ENCODE measurements at regions not wholly inside any gene's neighbourhood (a gene's known extent, or its start where the extent isn't known, plus 50 kb on each side); places are given as distances from the start of the nearest gene placed in this dataset. TPM values are rescaled to one million over a fixed set of nuclear protein-coding genes. Genes with fewer than 3 reads are reported as not detected.

- Histone ChIP-seq H3K4me1 (ENCODE audit: control insufficient read depth, insufficient read depth, low read length) (no peaks in the 10 kb centered on the region), H3K27me3 (ENCODE audit: control insufficient read depth, insufficient read depth, low read length) (no peaks in the 10 kb centered on the region), H3K36me3 (ENCODE audit: control insufficient read depth, insufficient read depth, low read length) (no peaks in the 10 kb centered on the region), H3K27ac (ENCODE audit: low read depth, low read length) (no peak overlapping the region), H3K9me3 (ENCODE audit: control insufficient read depth, insufficient read depth, low read length) (no peaks in the 10 kb centered on the region), H3K4me3 (ENCODE audit: low read depth, low read length) (no peak overlapping the region)
- no CpG with 5 or more reads among the region's 4 CpGs for WGBS (ENCODE audit: insufficient coverage)
- DNase-seq (ENCODE audit: low read depth in 4 of 6, low spot score in 6 of 6) = no peak
Observed at GRCh38 chr14:29493849-29494248, 433.8 kb downstream of the PRKD1 start.

GRCh38 chr14:29494312-29494711, 433.3 kb downstream of the PRKD1 start:
- Histone ChIP-seq H3K4me1 (ENCODE audit: control insufficient read depth, insufficient read depth, low read length) (no peaks in the 10 kb centered on the region), H3K27ac (ENCODE audit: low read depth, low read length) (no peak overlapping the region), H3K36me3 (ENCODE audit: control insufficient read depth, insufficient read depth, low read length) (no peaks in the 10 kb centered on the region), H3K4me3 (ENCODE audit: low read depth, low read length) (no peak overlapping the region), H3K27me3 (ENCODE audit: control insufficient read depth, insufficient read depth, low read length) (no peaks in the 10 kb centered on the region), H3K9me3 (ENCODE audit: control insufficient read depth, insufficient read depth, low read length) (no peaks in the 10 kb centered on the region)
- no CpG with 5 or more reads among the region's 1 CpG for WGBS (ENCODE audit: insufficient coverage)
- no peak for DNase-seq (ENCODE audit: low read depth in 4 of 6, low spot score in 6 of 6)

GRCh38 chr14:29503903-29504302, 423.7 kb downstream of the PRKD1 start:
- Histone ChIP-seq H3K36me3 (ENCODE audit: control insufficient read depth, insufficient read depth, low read length) (no peaks in the 10 kb centered on the region), H3K27ac (ENCODE audit: low read depth, low read length) (no peak overlapping the region), H3K9me3 (ENCODE audit: control insufficient read depth, insufficient read depth, low read length) (no peaks in the 10 kb centered on the region), H3K4me3 (ENCODE audit: low read depth, low read length) (no peak overlapping the region), H3K27me3 (ENCODE audit: control insufficient read depth, insufficient read depth, low read length) (no peaks in the 10 kb centered on the region), H3K4me1 (ENCODE audit: control insufficient read depth, insufficient read depth, low read length) (no peaks in the 10 kb centered on the region)
- no peak for DNase-seq (ENCODE audit: low read depth in 4 of 6, low spot score in 6 of 6)

GRCh38 chr14:29518335-29518734, 409.3 kb downstream of the PRKD1 start:
- no peaks in the 10 kb centered on the region for H3K36me3 ChIP-seq (ENCODE audit: control insufficient read depth, insufficient read depth, low read length)
- H3K4me1 ChIP-seq (ENCODE audit: control insufficient read depth, insufficient read depth, low read length) = no peaks in the 10 kb centered on the region
- no CpG with 5 or more reads among the region's 2 CpGs for WGBS (ENCODE audit: insufficient coverage)
- no peaks in the 10 kb centered on the region for H3K27me3 ChIP-seq (ENCODE audit: control insufficient read depth, insufficient read depth, low read length)
- no peak overlapping the region for H3K4me3 ChIP-seq (ENCODE audit: low read depth, low read length)
- H3K27ac ChIP-seq (ENCODE audit: low read depth, low read length) = no peak overlapping the region
- H3K9me3 ChIP-seq (ENCODE audit: control insufficient read depth, insufficient read depth, low read length) = no peaks in the 10 kb centered on the region
- peak in 2 of 6 donors; percentile 65 to 81 for DNase-seq (ENCODE audit: low read depth in 4 of 6, low spot score in 6 of 6)

GRCh38 chr14:29521526-29522137, 406.0 kb downstream of the PRKD1 start:
- Histone ChIP-seq H3K27ac (ENCODE audit: low read depth, low read length) (no peak overlapping the region), H3K4me3 (ENCODE audit: low read depth, low read length) (no peak overlapping the region), H3K9me3 (ENCODE audit: control insufficient read depth, insufficient read depth, low read length) (no peaks in the 10 kb centered on the region), H3K27me3 (ENCODE audit: control insufficient read depth, insufficient read depth, low read length) (no peaks in the 10 kb centered on the region), H3K4me1 (ENCODE audit: control insufficient read depth, insufficient read depth, low read length) (no peaks in the 10 kb centered on the region), H3K36me3 (ENCODE audit: control insufficient read depth, insufficient read depth, low read length) (no peaks in the 10 kb centered on the region)
- DNase-seq (ENCODE audit: low read depth in 4 of 6, low spot score in 6 of 6) = peak in 1 of 6 donors; percentile 58
- WGBS (ENCODE audit: insufficient coverage) = 52% methylated on average over 2 of the region's 2 CpGs

Small RNA genes lying in the stretch of these regions (small RNA-seq; reads per million reads assigned to genes)
- gene RF00019 (ENCODE audit: low replicate concordance) (not detected), gene RNU11-5P (ENCODE audit: low replicate concordance) (not detected), gene RNU6-864P (ENCODE audit: low replicate concordance) (not detected)
